H1 (cell line): ENCODE measurements at regions not wholly inside any gene's neighbourhood (a gene's known extent, or its start where the extent isn't known, plus 50 kb on each side); places are given as distances from the start of the nearest gene placed in this dataset.

Experiments used
- JUN ChIP-seq: IDR thresholded peaks from 2 replicates; pipeline ENCODE4 v1.6.1; 2011; ENCODE audit warnings: low read depth, mild to moderate bottlenecking, improper control_type of control experiment, low read length
- TF ChIP-seq, protein P1 (sequence below): IDR thresholded peaks from 2 replicates; pipeline ENCODE4 v1.6.1; 2011; ENCODE audit warnings: low read depth, mild to moderate bottlenecking, low read length; ENCODE audit not compliant: insufficient read depth
- TF ChIP-seq, protein P2 (sequence below): IDR thresholded peaks from 2 replicates; pipeline ENCODE4 v1.6.1; 2012; ENCODE audit warnings: inconsistent platforms

DNA sequence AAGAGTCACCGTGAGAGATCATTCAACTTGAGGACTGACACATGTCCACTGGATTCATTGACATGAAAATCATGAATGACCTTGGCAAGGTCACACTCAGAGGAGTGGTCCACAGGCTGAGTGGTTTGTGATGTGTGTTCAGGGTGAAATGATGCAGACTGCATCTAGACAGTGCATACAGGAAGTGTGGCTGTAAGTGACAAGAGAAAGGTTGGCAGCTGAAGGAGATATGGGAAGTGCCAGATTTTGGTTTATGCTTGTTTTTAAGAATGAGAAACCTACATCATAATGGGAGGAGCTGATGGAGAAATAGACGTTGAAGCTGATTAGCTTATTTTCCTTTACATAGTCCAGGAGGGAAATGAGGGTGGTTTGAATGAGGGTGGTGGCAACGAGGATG is 64.8 kb upstream of the VIPR2 start (continued):
- TF ChIP-seq, protein P1, sequence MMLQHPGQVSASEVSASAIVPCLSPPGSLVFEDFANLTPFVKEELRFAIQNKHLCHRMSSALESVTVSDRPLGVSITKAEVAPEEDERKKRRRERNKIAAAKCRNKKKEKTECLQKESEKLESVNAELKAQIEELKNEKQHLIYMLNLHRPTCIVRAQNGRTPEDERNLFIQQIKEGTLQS, result no peak
- TF ChIP-seq, protein P2, sequence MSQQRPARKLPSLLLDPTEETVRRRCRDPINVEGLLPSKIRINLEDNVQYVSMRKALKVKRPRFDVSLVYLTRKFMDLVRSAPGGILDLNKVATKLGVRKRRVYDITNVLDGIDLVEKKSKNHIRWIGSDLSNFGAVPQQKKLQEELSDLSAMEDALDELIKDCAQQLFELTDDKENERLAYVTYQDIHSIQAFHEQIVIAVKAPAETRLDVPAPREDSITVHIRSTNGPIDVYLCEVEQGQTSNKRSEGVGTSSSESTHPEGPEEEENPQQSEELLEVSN, result no peak
- no peak for TF ChIP-seq JUN
- TF ChIP-seq, all 59 proteins: peak for 0
